ENCODE measurements at regions not wholly inside any gene's neighbourhood (a gene's known extent, or its start where the extent isn't known, plus 50 kb on each side); places are given as distances from the start of the nearest gene placed in this dataset.

DNA sequence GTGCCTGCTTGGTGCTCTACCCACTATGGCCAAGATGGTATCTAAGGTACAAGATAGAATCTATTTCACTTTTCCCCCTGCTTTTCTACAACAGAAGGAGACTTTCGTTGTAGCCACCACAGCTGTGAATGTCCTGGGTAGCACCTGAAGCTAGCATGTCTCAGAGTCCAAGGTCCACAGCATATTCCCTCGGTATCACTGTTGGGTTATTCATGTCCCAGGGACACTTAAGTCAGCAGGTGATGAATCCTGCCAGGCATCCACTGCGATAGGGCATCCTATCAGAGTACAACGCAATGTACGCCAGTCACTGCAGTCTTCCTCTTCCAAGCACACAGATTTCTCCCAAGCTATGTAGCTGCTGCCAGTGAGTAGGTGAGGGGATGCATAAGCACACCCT is 129.1 kb upstream of the LINC00305 start:
- TF ChIP-seq, protein P1, sequence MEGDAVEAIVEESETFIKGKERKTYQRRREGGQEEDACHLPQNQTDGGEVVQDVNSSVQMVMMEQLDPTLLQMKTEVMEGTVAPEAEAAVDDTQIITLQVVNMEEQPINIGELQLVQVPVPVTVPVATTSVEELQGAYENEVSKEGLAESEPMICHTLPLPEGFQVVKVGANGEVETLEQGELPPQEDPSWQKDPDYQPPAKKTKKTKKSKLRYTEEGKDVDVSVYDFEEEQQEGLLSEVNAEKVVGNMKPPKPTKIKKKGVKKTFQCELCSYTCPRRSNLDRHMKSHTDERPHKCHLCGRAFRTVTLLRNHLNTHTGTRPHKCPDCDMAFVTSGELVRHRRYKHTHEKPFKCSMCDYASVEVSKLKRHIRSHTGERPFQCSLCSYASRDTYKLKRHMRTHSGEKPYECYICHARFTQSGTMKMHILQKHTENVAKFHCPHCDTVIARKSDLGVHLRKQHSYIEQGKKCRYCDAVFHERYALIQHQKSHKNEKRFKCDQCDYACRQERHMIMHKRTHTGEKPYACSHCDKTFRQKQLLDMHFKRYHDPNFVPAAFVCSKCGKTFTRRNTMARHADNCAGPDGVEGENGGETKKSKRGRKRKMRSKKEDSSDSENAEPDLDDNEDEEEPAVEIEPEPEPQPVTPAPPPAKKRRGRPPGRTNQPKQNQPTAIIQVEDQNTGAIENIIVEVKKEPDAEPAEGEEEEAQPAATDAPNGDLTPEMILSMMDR (IDR thresholded peaks at IDR 0.05; ENCODE audit: poor library complexity, severe bottlenecking): no peak
- TF ChIP-seq POLR2AphosphoS5 (IDR thresholded peaks at IDR 0.05) (no peak), EZH2 (IDR thresholded peaks at IDR 0.05; ENCODE audit: borderline replicate concordance, insufficient read depth, low read length, poor library complexity, severe bottlenecking) (no peak), SMC3 (conservative IDR thresholded peaks at IDR 0.05; ENCODE audit: poor library complexity) (no peak), MXI1 (conservative IDR thresholded peaks at IDR 0.05; ENCODE audit: poor library complexity, severe bottlenecking) (no peak)
- TF ChIP-seq, protein P2, sequence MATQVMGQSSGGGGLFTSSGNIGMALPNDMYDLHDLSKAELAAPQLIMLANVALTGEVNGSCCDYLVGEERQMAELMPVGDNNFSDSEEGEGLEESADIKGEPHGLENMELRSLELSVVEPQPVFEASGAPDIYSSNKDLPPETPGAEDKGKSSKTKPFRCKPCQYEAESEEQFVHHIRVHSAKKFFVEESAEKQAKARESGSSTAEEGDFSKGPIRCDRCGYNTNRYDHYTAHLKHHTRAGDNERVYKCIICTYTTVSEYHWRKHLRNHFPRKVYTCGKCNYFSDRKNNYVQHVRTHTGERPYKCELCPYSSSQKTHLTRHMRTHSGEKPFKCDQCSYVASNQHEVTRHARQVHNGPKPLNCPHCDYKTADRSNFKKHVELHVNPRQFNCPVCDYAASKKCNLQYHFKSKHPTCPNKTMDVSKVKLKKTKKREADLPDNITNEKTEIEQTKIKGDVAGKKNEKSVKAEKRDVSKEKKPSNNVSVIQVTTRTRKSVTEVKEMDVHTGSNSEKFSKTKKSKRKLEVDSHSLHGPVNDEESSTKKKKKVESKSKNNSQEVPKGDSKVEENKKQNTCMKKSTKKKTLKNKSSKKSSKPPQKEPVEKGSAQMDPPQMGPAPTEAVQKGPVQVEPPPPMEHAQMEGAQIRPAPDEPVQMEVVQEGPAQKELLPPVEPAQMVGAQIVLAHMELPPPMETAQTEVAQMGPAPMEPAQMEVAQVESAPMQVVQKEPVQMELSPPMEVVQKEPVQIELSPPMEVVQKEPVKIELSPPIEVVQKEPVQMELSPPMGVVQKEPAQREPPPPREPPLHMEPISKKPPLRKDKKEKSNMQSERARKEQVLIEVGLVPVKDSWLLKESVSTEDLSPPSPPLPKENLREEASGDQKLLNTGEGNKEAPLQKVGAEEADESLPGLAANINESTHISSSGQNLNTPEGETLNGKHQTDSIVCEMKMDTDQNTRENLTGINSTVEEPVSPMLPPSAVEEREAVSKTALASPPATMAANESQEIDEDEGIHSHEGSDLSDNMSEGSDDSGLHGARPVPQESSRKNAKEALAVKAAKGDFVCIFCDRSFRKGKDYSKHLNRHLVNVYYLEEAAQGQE (IDR thresholded peaks at IDR 0.05; ENCODE audit: borderline replicate concordance): no peak

Data from neural cell (in vitro differentiated cells).